HCT116 (cell line): ENCODE measurements at regions not wholly inside any gene's neighbourhood (a gene's known extent, or its start where the extent isn't known, plus 50 kb on each side); places are given as distances from the start of the nearest gene placed in this dataset.

ENCODE experiments used
- ATAC-seq: fragments of 200-7000 bp; cut with Tn5 transposase; 2 replicates; pipeline ENCODE4 v1.9.1; 2020; ENCODE audit warnings: mild to moderate bottlenecking, moderate library complexity
- BruUV-seq: library from RNA; stranded (reverse); fragments of 400-500 nt; replicated peaks from 2 replicates; lab custom pipeline; 2021; lab: Mats Ljungman, UMichigan
- CTCF ChIA-PET: fragments of 300-600 bp; sonication (Branson Sonifier 250); formaldehyde crosslinking; loops from one replicate; lab custom pipeline; 2021; ENCODE audit warnings: antibody characterized with exemption; lab: Charles Lee
- POLR2A ChIA-PET: fragments of 300-600, 350-600 bp; sonication (Branson Sonifier 250); formaldehyde crosslinking; loops from one replicate; lab custom pipeline; 2021; ENCODE audit warnings: antibody characterized with exemption; lab: Charles Lee
- RAD21 ChIA-PET, 2 experiments: fragments of 300-600 bp; sonication (Branson Sonifier 250); formaldehyde crosslinking; loops; one replicate each; lab custom pipeline; 2023; ENCODE audit warnings: low total read pairs in 2 of 2; ENCODE audit not compliant: uncharacterized antibody in 2 of 2, unreplicated experiment in 2 of 2, low non-redundant PET in 1 of 2; lab: Charles Lee
- DNase-seq: peaks from one replicate; pipeline ENCODE4 v3.0.0-alpha.2; 2010; ENCODE audit warnings: low read depth, low spot score
- H2AFZ ChIP-seq: fragments of 200-600 bp; shearing (Covaris generic), sonication (generic); 2 replicates; pipeline ENCODE4 v1.6.1; 2017; ENCODE audit warnings: low read depth, mixed run types, mixed read lengths, antibody characterized with exemption, low read length; ENCODE audit not compliant: poor library complexity, severe bottlenecking
- H3K27ac ChIP-seq: 2 replicates; pipeline ENCODE4 v1.5.1; 2012; ENCODE audit warnings: low read depth, low read length
- H3K27me3 ChIP-seq: fragments of 200-600 bp; sonication (generic); 2 replicates; pipeline ENCODE4 v1.6.1; 2016; ENCODE audit warnings: mixed run types, low read length, mixed read lengths; ENCODE audit not compliant: insufficient read depth
- H3K36me3 ChIP-seq, 2 experiments: fragments of 200-500 bp in 1 of 2; fragments of 200-600 bp in 1 of 2; sonication (Bioruptor generic) in 1 of 2; sonication (generic) in 1 of 2; 2 replicates each; pipeline versions ENCODE4 v1.5.1 to v1.6.1; 2014 to 2016; ENCODE audit warnings: low read length in 2 of 2, inconsistent platforms in 1 of 2, mixed read lengths in 1 of 2, mixed run types in 1 of 2; ENCODE audit not compliant: insufficient read depth in 2 of 2, control insufficient read depth in 1 of 2
- H3K4me1 ChIP-seq, 2 experiments: fragments of 200-600 bp in 1 of 2; sonication (generic) in 1 of 2; 2 replicates each; pipeline versions ENCODE4 v1.5.1 to v1.6.1; 2012 to 2017; ENCODE audit warnings: low read length in 2 of 2, inconsistent platforms in 1 of 2, mild to moderate bottlenecking in 1 of 2, mixed read lengths in 1 of 2, mixed run types in 1 of 2, moderate library complexity in 1 of 2; ENCODE audit not compliant: insufficient read depth in 2 of 2, control insufficient read depth in 1 of 2
- H3K4me2 ChIP-seq: fragments of 200-600 bp; sonication (generic); 2 replicates; pipeline ENCODE4 v1.6.1; 2017; ENCODE audit warnings: mixed run types, low read length, mixed read lengths
- H3K4me3 ChIP-seq, 2 experiments: fragments of 200-600 bp in 1 of 2; sonication (generic) in 1 of 2; replicated peaks in 1 of 2; 2 replicates each; pipeline ENCODE4 v1.5.1; 2011 to 2016; ENCODE audit warnings: low read length in 2 of 2, control low read depth in 1 of 2, low read depth in 1 of 2, mild to moderate bottlenecking in 1 of 2, mixed read lengths in 1 of 2, mixed run types in 1 of 2
- H3K79me2 ChIP-seq: fragments of 200-600 bp; sonication (generic); 2 replicates; pipeline ENCODE4 v1.6.1; 2017; ENCODE audit warnings: mild to moderate bottlenecking, mixed run types, low read length, moderate library complexity, mixed read lengths; ENCODE audit not compliant: insufficient read depth
- H3K9ac ChIP-seq: fragments of 200-600 bp; sonication (generic); 2 replicates; pipeline ENCODE4 v1.6.1; 2016; ENCODE audit warnings: low read length, mixed read lengths
- H3K9me2 ChIP-seq: fragments of 200-600 bp; sonication (generic), shearing (Covaris generic); 2 replicates; pipeline ENCODE4 v1.6.1; 2017; ENCODE audit warnings: mixed run types, mild to moderate bottlenecking, moderate library complexity; ENCODE audit not compliant: insufficient read depth
- H3K9me3 ChIP-seq, 2 experiments: fragments of 200-500 bp in 1 of 2; fragments of 200-600 bp in 1 of 2; sonication (Bioruptor generic) in 1 of 2; sonication (generic) in 1 of 2; 2 replicates each; pipeline ENCODE4 v1.6.1; 2014 to 2017; ENCODE audit warnings: low read length in 2 of 2, mixed read lengths in 2 of 2, inconsistent platforms in 1 of 2, low read depth in 1 of 2, mild to moderate bottlenecking in 1 of 2, mixed run types in 1 of 2, moderate library complexity in 1 of 2; ENCODE audit not compliant: control insufficient read depth in 1 of 2, insufficient read depth in 1 of 2
- H4K20me1 ChIP-seq: fragments of 200-600 bp; sonication (generic), shearing (Covaris generic); 2 replicates; pipeline ENCODE4 v1.6.1; 2017; ENCODE audit warnings: mixed run types, mild to moderate bottlenecking, moderate library complexity; ENCODE audit not compliant: insufficient read depth
- CTCF ChIP-seq, 3 experiments: fragments of 200-600 bp in 1 of 3; sonication (generic) in 1 of 3; IDR thresholded peaks in 2 of 3; conservative IDR thresholded peaks in 1 of 3; 2 replicates each; pipeline ENCODE4 v1.5.1; 2012 to 2017; ENCODE audit warnings: low read depth in 2 of 3, low read length in 2 of 3, antibody characterized with exemption in 1 of 3, borderline replicate concordance in 1 of 3, control low read depth in 1 of 3, mild to moderate bottlenecking in 1 of 3, mixed read lengths in 1 of 3, mixed run types in 1 of 3, moderate library complexity in 1 of 3; ENCODE audit not compliant: insufficient read depth in 1 of 3
- ELF1 ChIP-seq: IDR thresholded peaks from 2 replicates; pipeline ENCODE4 v1.6.1; 2012; ENCODE audit warnings: low read depth, borderline replicate concordance
- EZH2 ChIP-seq: fragments of 200-600 bp; sonication (generic); IDR thresholded peaks from 2 replicates; pipeline ENCODE4 v1.6.1; 2017; ENCODE audit warnings: antibody characterized with exemption, mixed run types
- FOSL1 ChIP-seq: IDR thresholded peaks from 2 replicates; pipeline ENCODE4 v1.6.1; 2012; ENCODE audit warnings: low read depth
- JUND ChIP-seq: IDR thresholded peaks from 2 replicates; pipeline ENCODE4 v1.6.1; 2012
- MAX ChIP-seq: IDR thresholded peaks from 2 replicates; pipeline ENCODE4 v1.6.1; 2012
- RAD21 ChIP-seq: IDR thresholded peaks from 2 replicates; pipeline ENCODE4 v1.6.1; 2012; ENCODE audit warnings: low read depth, mild to moderate bottlenecking
- REST ChIP-seq: IDR thresholded peaks from 2 replicates; pipeline ENCODE4 v1.6.1; 2012; ENCODE audit warnings: low read depth
- SP1 ChIP-seq: IDR thresholded peaks from 2 replicates; pipeline ENCODE4 v1.6.1; 2012; ENCODE audit warnings: low read depth
- SRF ChIP-seq: IDR thresholded peaks from 2 replicates; pipeline ENCODE4 v1.6.1; 2012; ENCODE audit warnings: low read depth
- TCF7L2 ChIP-seq: IDR thresholded peaks from 2 replicates; pipeline ENCODE4 v1.7.0; 2011; ENCODE audit warnings: borderline replicate concordance, inconsistent platforms; ENCODE audit not compliant: insufficient read depth, insufficient read length; ENCODE audit errors: extremely low read depth
- intact Hi-C: fragments of 100-400 bp; cut with micrococcal nuclease; formaldehyde crosslinking; loops from 2 replicates; pipeline ENCODE4 v1.10.0; 2022

- TF ChIP-seq CTCF (IDR thresholded peaks at IDR 0.05 in 2 of 3, conservative IDR thresholded peaks at IDR 0.05 in 1 of 3; ENCODE audit: borderline replicate concordance in 1 of 3, insufficient read depth in 1 of 3, low read depth in 2 of 3, low read length in 2 of 3), result peak; percentile 55 to 99 (median 87)
Measured at GRCh38 chr2:224284134-224284946, 117.6 kb downstream of the FAM124B start (continued).

GRCh38 chr2:224283466-224283965, 118.4 kb downstream of the FAM124B start:
- ChIA-PET CTCF (interaction anchor here (1.1 to 5.2 kb wide), 4 partner anchors 244 to 423 kb away, joined by 3 to 170 read pairs (median 64); partner anchors contain the start of gene SERPINE2), RAD21 (interaction anchor here (1.1 to 2.9 kb wide), 5 partner anchors 244 to 313 kb away, joined by 3 to 31 read pairs (median 5); partner anchors contain the start of gene SERPINE2 (in 1 of the 2)), POLR2A (interaction anchor here (0.9 to 2.3 kb wide), 2 partner anchors 289 to 313 kb away, joined by 3 to 10 read pairs; no protein-coding TSS in a partner anchor)
- no peak overlapping the region for H2AFZ ChIP-seq
- H4K20me1 ChIP-seq, result no peaks in the 10 kb centered on the region
- ATAC-seq (no peak), DNase-seq (no peak)
- intact Hi-C loops, result no loop called here
- no peak overlapping the region for H3K27ac ChIP-seq
- no peak for TF ChIP-seq SP1
- TF ChIP-seq TCF7L2, result no peak
- no peak for TF ChIP-seq EZH2
- no peak for TF ChIP-seq RAD21
- TF ChIP-seq JUND, result no peak
- no peak for TF ChIP-seq CTCF (IDR thresholded peaks at IDR 0.05 in 2 of 3, conservative IDR thresholded peaks at IDR 0.05 in 1 of 3; ENCODE audit: borderline replicate concordance in 1 of 3, insufficient read depth in 1 of 3, low read depth in 2 of 3, low read length in 2 of 3)
- TF ChIP-seq FOSL1, result no peak
- no peak for TF ChIP-seq ELF1
- no peak for TF ChIP-seq SRF
- TF ChIP-seq REST, result no peak
- TF ChIP-seq MAX, result no peak
- H3K9ac ChIP-seq, result no peak overlapping the region
- H3K9me3 ChIP-seq, result no peaks in the 10 kb centered on the region
- no peak overlapping the region for H3K4me2 ChIP-seq
- no peaks in the 10 kb centered on the region for H3K9me2 ChIP-seq
- no peak overlapping the region for H3K4me3 ChIP-seq
- BruUV-seq, result no TSS peak
- no peaks in the 10 kb centered on the region for H3K79me2 ChIP-seq
- H3K4me1 ChIP-seq, result no peaks in the 10 kb centered on the region
- no peaks in the 10 kb centered on the region for H3K27me3 ChIP-seq
- H3K36me3 ChIP-seq, result no peaks in the 10 kb centered on the region
